ENCODE measurements at regions not wholly inside any gene's neighbourhood (a gene's known extent, or its start where the extent isn't known, plus 50 kb on each side); places are given as distances from the start of the nearest gene placed in this dataset.

DNA sequence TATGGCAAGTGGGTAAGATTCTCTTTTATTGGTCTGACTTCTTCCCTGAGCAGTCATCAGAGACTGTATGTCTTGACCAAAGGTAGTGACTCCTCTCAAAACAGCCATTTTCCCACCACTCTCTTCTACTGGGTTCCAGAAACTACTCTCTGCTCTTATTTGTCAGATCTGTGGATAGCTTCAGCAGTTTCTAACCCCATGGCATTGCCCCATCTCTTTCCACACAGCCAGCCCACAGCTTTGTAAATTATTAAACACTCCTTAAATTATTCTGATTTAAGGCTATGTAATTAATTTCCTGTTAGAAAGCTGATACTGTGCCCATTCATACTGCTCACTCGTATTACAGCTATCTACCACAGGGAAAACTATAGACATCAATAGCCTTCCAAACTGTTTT is 138.4 kb upstream of the CNR1 start:
- no peak for DNase-seq

DNA sequence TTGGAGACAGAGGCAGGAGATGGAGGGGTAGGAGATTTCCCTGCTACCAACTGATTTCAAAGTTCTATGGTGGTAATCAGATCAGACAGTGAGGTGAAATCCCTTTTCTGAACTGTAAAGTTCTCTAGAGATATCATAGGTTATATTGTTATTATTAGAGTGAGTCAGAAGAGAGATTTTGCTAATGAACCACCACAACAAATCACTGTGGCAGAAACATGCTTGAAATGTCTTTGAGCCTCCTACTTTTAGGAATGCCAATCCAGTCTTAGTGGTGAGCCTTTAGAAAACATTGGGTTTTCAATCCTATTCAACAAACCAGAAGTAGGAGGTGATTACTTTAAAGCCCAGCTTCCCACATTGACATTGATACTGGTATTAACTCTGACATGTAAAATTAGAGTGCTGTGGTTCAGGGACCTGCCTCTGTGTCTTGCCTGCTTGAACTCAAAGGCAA is 136.7 kb upstream of the CNR1 start:
- no peak for DNase-seq

DNA sequence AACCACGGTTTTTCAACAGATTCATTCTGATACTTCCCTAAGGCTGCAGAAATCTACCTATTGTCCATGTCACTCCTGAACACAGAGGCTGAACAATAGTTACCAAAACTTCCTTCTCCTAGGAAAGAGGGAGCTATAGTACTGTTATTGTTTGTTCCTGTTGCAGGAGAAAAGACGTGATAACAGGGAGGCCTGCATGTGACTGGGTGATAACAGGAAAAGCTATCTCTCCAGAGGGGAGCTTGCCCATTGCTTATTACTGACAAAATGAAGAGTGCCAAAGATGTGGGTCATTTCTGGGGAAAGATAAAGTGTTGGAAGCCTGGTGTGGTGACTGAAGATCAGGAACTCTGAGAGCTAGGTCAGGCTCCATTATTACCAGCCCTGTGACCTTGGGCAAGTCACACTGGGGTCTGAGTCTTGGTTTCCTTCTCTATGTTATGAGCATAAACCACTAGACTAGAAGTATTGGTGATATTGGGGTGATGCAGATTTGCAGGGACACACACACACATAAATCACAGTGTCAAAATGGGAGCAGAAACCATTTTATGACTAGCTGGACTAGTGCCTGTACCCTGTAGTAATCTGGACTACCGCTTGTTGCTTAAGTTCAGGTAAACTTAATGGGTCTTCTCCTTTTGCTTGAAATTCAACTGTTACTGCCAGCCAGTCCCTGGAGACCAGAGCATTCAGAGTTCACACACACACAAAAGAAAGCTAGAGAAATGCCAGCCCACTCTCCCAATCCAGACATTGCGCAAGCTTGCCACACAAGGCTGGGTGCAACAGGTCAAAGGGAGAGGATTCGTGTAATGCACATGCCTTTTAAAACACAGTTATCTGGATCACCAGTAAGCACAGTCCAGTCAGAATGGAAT is 136.0 kb upstream of the CNR1 start:
- DNase-seq, result no peak

DNA sequence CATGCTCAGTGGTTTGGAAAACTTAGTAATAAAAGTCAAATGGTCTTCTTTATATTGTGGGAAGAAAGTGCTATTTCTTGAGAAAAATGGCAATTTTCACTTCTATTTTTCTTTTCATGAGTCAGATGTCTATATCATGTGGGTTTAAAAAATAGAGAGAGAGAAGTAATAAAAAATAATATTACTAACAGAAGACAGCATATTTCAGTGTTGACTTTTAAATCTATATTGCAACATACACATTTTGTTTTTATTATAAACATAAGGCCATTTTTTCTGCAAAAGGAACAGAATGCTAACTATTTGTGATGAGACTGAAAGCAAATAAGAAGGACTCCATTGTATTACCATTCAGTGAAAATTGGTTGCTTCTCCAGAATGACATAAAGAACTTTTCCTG is 135.1 kb upstream of the CNR1 start:
- DNase-seq, result no peak

DNA sequence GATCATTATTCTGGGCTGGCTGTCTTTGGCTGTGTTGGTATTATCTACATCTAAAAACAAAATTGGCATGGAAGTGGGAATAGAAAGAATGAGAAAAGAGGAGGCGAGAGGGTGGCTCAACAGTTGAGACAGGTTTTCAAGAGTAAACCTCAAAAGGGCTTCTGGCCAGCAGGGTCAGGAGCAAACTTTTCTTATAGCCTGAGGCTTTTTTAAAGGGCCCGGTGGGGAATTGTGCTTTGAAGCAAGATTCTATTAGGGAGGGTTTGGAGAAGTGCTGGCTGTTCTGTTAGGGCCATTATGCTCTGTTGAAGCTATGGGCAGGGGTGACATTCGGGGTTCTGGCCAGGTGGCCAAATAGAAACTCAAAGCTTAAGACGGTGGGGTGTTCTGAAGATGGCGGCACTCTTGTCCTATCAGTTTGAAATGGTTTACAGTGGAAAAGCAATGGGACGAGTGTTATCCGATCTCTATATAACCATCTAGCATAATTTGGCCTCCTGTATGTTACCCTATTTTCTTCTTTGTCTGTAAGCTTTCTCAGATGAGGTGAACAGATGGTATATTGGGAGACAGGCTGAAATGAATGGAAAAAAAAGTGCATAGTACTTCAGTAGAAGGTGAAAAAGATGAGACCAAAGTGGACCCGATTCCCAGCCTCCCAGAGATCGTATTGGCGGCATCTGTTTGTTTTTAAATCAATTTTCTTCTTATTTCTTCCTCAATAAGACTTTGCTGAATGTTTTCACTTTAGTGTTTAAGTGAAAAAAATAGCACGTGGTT is 132.1 kb upstream of the CNR1 start:
- DNase-seq, result no peak

GRCh38 chr6:88296694-88297093 is 130.5 kb upstream of the CNR1 start:
- no peak for DNase-seq

GRCh38 chr6:88295663-88296062 is 129.5 kb upstream of the CNR1 start:
- DNase-seq, result no peak

DNA sequence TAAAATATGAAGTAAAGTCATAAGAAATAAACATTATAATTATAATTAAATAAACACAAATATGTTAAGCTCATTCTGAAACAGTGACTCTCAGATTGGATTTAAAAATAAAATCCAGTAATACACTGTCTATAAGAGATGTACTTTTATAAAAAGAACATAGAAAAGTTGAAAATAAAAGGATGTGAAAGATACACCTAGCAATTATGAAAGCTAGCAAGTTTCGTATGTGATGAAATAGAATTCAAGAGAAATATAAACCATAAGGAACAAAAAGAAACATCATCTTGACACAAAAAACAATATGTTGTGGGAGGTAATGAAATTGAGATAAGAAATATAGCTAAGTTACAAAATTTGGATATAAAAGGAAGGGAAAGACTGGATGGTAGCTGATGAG is 128.6 kb upstream of the CNR1 start:
- DNase-seq, result no peak

DNA sequence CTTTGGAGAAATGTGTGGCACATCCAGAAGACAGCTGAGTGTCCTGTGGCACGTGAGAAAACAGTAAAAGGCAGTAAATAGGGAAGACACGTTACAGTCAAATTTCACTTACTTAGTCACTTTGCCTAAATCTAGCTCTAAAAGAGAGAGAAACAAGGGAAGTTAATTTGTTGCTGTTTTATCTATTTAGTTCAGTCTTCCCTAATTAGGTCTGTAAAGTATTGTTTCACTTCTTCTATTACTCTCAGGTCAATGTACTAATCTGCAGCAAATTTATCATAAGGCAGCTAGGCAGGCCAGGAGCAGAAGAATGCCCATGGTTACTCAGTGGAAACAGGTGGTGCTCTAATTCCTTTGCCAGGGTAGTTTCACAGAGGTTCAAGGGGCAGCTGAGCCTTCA is 124.3 kb upstream of the CNR1 start:
- DNase-seq, result no peak

- DNase-seq, result no peak
These were observed 121.5 kb upstream of the CNR1 start for GRCh38 chr6:88287696-88288095.

- DNase-seq, result no peak
These were observed 110.2 kb upstream of the CNR1 start for GRCh38 chr6:88276331-88276730.

GRCh38 chr6:88268508-88268907 is 102.4 kb upstream of the CNR1 start:
- no peak for DNase-seq

GRCh38 chr6:88266126-88266525 is 100.0 kb upstream of the CNR1 start:
- DNase-seq, result no peak

GRCh38 chr6:88263591-88263990 is 97.4 kb upstream of the CNR1 start:
- DNase-seq, result no peak

GRCh38 chr6:88262332-88262731 is 96.2 kb upstream of the CNR1 start:
- DNase-seq, result no peak

DNA sequence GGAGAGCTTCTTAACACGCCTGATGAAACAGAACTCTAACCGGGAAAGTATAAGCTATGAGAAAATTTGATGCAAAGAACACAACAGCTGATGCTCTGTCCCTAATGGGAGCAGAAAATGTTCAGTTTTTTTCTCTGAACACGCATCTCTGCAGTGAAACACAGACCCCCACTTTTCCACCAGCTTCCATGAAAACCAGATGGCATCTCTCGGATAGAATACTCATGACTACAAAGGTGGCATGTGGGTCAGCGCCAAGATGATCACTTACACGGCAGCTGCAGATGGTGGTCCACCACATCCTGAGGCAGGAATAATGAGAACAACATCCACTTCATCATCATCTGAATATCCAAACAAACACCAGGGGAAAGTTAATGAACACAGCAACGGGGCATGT is 85.2 kb upstream of the CNR1 start:
- DNase-seq, result no peak

DNA sequence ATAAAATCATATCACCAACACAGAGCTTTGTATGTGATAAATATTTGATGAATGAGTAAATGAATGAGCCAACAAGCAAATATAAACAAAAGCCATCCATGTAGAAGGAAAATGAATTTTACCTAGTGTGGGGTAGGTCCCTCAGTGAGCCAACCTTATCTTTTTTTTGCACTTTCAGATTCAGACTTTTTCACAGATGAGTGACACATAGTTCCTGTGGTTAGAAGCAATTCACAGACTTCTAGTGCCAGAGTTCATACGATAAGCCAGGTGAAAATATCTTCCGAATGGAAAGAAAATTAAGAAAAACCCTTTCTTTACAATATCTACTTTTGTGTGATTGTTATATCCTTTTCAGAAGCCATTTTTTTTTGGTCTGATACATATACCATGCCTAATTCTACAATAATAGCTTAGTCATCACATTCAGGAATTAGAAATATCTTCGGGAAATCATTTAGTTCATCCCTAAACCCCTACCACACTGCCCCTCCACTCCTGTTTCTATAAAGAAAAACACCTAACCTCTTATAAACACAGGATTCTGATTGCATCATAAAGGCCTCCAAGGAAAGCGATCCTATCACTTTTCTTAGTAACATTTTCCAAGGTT is 82.7 kb upstream of the CNR1 start:
- DNase-seq, result no peak

- no peak for DNase-seq
These were observed 80.5 kb upstream of the CNR1 start for GRCh38 chr6:88246654-88247053.

DNA sequence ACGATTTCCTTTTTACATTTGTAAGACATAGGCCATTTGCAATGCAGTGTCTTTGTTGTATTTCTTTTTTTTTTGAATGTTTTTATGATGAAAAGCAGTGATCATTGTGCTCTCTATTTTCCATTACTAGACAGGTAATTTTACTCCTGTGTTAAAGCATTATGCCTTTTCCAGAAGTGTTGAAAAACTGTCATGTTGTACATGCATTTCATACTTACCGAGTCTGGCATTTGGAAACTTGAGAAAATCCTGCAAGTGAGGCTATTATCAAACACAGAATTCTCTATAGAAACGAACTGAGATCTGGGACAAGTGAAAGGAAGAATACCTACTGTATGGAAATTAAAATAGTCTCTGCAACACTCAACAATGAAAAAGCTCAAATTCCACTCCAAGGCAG is 78.6 kb upstream of the CNR1 start:
- no peak for DNase-seq

DNA sequence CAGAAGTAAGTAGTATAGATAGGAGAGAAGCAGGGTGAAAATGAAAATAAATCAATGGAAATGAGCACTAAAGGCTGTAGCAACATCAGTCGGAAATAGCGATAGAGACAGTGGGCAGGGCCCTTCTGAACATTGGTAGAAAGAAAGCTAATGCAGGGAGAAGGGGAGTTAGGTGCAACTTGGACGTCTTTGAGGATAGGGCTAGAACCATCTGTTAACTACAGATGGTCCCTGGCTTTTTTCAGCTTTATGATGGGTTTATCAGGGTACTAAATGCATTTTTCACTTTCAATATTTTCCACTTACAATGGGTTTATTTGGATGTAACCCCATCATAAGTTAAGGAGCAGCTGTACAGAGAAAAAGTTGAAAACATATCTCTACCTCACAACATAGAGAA is 72.8 kb upstream of the CNR1 start:
- peak in 1 of 2 experiments; percentile 7 for DNase-seq

GRCh38 chr6:88238065-88238464 is 71.9 kb upstream of the CNR1 start:
- DNase-seq, result no peak

DNA sequence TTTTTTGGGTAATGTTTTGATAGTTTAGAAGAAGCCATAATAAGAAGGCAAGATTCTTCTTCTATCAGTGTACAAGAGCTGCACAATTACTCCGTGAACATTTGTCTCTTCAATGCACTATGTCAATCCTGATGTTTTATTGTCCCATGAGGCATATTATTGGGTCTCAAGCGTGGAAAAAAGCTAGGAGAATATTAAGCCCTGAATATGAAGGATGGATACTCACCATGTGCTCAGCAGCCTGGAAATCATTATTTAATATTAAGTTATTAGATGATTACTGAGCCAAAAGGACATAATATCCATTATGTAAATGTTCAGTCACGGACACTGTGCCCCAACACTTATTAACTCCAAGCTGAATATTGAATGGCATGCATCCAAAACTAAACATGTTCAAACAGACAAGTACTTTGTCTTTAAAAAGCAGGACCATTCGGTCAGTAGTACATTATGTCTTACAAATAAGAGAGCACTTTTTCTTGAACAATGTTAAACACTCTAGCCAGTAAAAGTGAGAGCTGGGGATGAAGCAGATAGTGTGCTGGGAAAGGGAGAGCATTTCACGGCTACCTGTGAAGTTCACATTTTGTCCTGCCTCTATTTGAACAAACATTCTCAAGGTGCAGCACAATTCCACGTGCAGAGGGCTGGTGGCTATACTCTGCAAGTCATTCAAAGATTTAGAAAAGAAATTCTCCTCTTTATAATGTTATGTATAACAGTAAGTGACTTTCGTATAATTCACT is 70.6 kb upstream of the CNR1 start:
- no peak for DNase-seq

DNA sequence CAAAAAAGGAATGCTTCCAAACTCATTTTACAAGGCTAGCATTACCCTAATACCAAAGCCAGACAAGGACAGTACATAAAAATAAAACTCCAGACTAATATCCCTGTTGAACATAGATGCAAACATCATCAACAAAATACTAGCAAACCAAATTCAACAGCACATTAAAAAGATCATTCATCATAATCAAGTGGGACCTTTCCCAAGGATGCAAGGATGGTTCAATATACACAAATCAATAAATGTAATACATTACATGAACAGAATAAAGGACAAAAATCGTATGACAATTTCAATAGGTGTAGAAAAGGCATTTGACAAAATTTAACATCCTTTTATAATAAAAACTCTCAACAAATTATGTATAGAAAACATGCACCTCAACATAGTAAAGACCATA is 66.6 kb upstream of the CNR1 start:
- no peak for DNase-seq
